HEK293T (cell line): ENCODE measurements at regions not wholly inside any gene's neighbourhood (a gene's known extent, or its start where the extent isn't known, plus 50 kb on each side); places are given as distances from the start of the nearest gene placed in this dataset.

Experiments used
- CTBP1 ChIP-seq: fragments of 450-650 bp; IDR thresholded peaks from 2 replicates; pipeline ENCODE4 v1.6.1; 2016; ENCODE audit warnings: borderline replicate concordance
- ELF4 ChIP-seq: fragments of 450-650 bp; IDR thresholded peaks from 2 replicates; pipeline ENCODE4 v1.6.1; 2017; ENCODE audit warnings: antibody characterized with exemption
- FOXA1 ChIP-seq: fragments of 450-650 bp; IDR thresholded peaks from 2 replicates; pipeline ENCODE4 v1.6.1; 2016; ENCODE audit warnings: mild to moderate bottlenecking
- FOXK2 ChIP-seq: fragments of 450-650 bp; IDR thresholded peaks from 2 replicates; pipeline ENCODE4 v1.6.1; 2016; ENCODE audit warnings: mild to moderate bottlenecking
- FOXM1 ChIP-seq: fragments of 450-650 bp; IDR thresholded peaks from 2 replicates; pipeline ENCODE4 v1.6.1; 2017; ENCODE audit warnings: mild to moderate bottlenecking, borderline replicate concordance
- HDGF ChIP-seq: fragments of 450-650 bp; IDR thresholded peaks from 2 replicates; pipeline ENCODE4 v1.6.1; 2017; ENCODE audit warnings: antibody characterized with exemption, borderline replicate concordance
- NFRKB ChIP-seq: fragments of 450-650 bp; IDR thresholded peaks from 2 replicates; pipeline ENCODE4 v1.6.1; 2016; ENCODE audit warnings: mild to moderate bottlenecking, moderate library complexity
- SP1 ChIP-seq: fragments of 450-650 bp; IDR thresholded peaks from 2 replicates; pipeline ENCODE4 v1.6.1; 2017
- SUZ12 ChIP-seq: fragments of 450-650 bp; IDR thresholded peaks from 2 replicates; pipeline ENCODE4 v1.6.1; 2016; ENCODE audit warnings: mild to moderate bottlenecking
- TARDBP ChIP-seq: fragments of 450-650 bp; IDR thresholded peaks from 2 replicates; pipeline ENCODE4 v1.6.1; 2016
- ZNF384 ChIP-seq: fragments of 450-650 bp; IDR thresholded peaks from 2 replicates; pipeline ENCODE4 v1.6.1; 2016

DNA sequence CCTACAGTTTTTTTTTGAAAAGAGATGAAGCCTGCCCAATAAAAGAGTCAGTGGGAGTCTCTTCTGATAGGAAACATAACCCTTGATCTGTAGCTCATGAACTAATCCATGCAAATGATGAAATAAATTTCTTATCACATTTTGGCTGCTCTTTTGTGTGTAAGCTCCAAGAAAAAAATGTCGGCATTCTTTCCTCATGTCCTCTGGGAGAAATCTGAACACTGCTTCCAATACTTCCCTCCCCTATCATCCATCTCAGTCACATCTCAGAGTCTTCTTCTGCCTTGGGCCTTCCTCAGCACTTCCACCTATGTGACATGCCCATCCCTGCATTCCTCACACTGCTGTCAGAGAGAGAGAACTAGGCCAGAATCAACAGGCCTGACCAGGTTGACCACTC, 395.7 kb upstream of the ST6GAL2 start:
- no peak for TF ChIP-seq FOXM1
- no peak for TF ChIP-seq CTBP1
- TF ChIP-seq ZNF384, result no peak
- TF ChIP-seq FOXA1, result no peak
- no peak for TF ChIP-seq ELF4
- TF ChIP-seq SUZ12, result no peak
- TF ChIP-seq SP1, result no peak
- TF ChIP-seq NFRKB, result no peak
- TF ChIP-seq TARDBP, result no peak
- TF ChIP-seq FOXK2, result no peak
- TF ChIP-seq HDGF, result no peak
